Neural progenitor cell (in vitro differentiated cells): ENCODE measurements at regions not wholly inside any gene's neighbourhood (a gene's known extent, or its start where the extent isn't known, plus 50 kb on each side); places are given as distances from the start of the nearest gene placed in this dataset.

Source experiments
- EZH2 ChIP-seq: fragments of 200-600 bp; sonication (generic); IDR thresholded peaks from 2 replicates; pipeline ENCODE4 v1.6.1; 2017; ENCODE audit warnings: antibody characterized with exemption, mild to moderate bottlenecking, moderate library complexity
- EZH2phosphoT487 ChIP-seq: fragments of 200-600 bp; sonication (generic); IDR thresholded peaks from 2 replicates; pipeline ENCODE4 v1.6.1; 2017; ENCODE audit warnings: antibody characterized with exemption
- TF ChIP-seq, protein P1 (sequence below): fragments of 200-600 bp; sonication (generic); IDR thresholded peaks from 2 replicates; pipeline ENCODE4 v1.5.1; 2017; ENCODE audit warnings: antibody characterized with exemption, mild to moderate bottlenecking

DNA sequence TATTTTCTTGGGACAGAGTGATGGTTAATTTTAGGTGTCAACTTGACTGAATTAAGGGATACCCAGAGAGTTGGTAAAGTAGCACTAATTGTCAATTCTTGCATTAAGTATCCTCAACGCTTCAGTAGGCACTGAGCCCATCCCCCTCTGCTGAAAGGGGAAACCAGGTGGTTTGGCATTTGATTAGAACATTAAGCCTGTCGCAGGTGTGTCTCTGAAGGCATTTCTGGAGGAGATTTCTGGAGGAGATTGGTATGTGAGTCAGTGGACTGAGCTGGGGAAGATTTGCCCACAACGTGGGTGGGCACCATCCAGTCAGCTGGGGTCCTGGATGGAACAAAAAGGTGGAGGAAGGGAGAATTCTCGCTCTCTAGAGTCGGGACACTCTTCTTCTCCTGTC, 119.8 kb downstream of the RFX6 start:
- TF ChIP-seq, protein P1, sequence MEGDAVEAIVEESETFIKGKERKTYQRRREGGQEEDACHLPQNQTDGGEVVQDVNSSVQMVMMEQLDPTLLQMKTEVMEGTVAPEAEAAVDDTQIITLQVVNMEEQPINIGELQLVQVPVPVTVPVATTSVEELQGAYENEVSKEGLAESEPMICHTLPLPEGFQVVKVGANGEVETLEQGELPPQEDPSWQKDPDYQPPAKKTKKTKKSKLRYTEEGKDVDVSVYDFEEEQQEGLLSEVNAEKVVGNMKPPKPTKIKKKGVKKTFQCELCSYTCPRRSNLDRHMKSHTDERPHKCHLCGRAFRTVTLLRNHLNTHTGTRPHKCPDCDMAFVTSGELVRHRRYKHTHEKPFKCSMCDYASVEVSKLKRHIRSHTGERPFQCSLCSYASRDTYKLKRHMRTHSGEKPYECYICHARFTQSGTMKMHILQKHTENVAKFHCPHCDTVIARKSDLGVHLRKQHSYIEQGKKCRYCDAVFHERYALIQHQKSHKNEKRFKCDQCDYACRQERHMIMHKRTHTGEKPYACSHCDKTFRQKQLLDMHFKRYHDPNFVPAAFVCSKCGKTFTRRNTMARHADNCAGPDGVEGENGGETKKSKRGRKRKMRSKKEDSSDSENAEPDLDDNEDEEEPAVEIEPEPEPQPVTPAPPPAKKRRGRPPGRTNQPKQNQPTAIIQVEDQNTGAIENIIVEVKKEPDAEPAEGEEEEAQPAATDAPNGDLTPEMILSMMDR, result no peak
- TF ChIP-seq EZH2, result no peak
- TF ChIP-seq EZH2phosphoT487, result no peak
